Endothelial cell of umbilical vein (primary cell): ENCODE measurements at regions not wholly inside any gene's neighbourhood (a gene's known extent, or its start where the extent isn't known, plus 50 kb on each side); places are given as distances from the start of the nearest gene placed in this dataset.

Source experiments
- BruUV-seq: library from RNA; stranded (reverse); fragments of 400-500 nt; replicated peaks from 2 replicates; lab custom pipeline; 2021; lab: Mats Ljungman, UMichigan
- CTCF ChIA-PET: fragments of 300-600, 350-600 bp; sonication (Branson Sonifier 250); formaldehyde crosslinking; loops from one replicate; lab custom pipeline; 2021; ENCODE audit warnings: antibody characterized with exemption, inconsistent platforms; lab: Charles Lee
- POLR2A ChIA-PET: fragments of 300-600, 350-600 bp; sonication (Branson Sonifier 250); formaldehyde crosslinking; loops from one replicate; lab custom pipeline; 2021; ENCODE audit warnings: antibody characterized with exemption, inconsistent platforms; lab: Charles Lee
- DNase-seq: peaks from one replicate; pipeline ENCODE4 v3.0.0-alpha.2; 2011; ENCODE audit warnings: low read depth, low spot score
- FAIRE-seq: peaks from 2 replicates; lab custom pipeline; 2011; peaks lifted over from hg19 to GRCh38; lab: Jason Lieb, UNC
- H2AFZ ChIP-seq: 2 replicates; pipeline ENCODE4 v1.6.0; 2012; ENCODE audit warnings: low read depth, low read length, control low read depth, inconsistent platforms
- H3K27ac ChIP-seq: 2 replicates; pipeline ENCODE4 v1.5.1; 2011; ENCODE audit warnings: low read depth, mild to moderate bottlenecking, control low read depth, low read length, moderate library complexity; ENCODE audit not compliant: insufficient read depth
- H3K27me3 ChIP-seq, 2 experiments: 2 replicates each; pipeline versions ENCODE4 v1.6.0 to v1.6.1; 2011; ENCODE audit warnings: low read length in 2 of 2, mixed read lengths in 1 of 2; ENCODE audit not compliant: control insufficient read depth in 2 of 2, insufficient read depth in 2 of 2
- H3K36me3 ChIP-seq, 2 experiments: 2 replicates in 1 of 2; 3 replicates in 1 of 2; pipeline ENCODE4 v1.5.1; 2011; ENCODE audit warnings: low read length in 2 of 2, mild to moderate bottlenecking in 1 of 2, moderate library complexity in 1 of 2; ENCODE audit not compliant: control insufficient read depth in 2 of 2, insufficient read depth in 2 of 2; ENCODE audit errors: extremely low read depth in 1 of 2
- H3K4me1 ChIP-seq: 3 replicates; pipeline ENCODE4 v1.5.1; 2011; ENCODE audit warnings: mild to moderate bottlenecking, low read length; ENCODE audit not compliant: control insufficient read depth, insufficient read depth; ENCODE audit errors: extremely low read depth
- H3K4me2 ChIP-seq: 2 replicates; pipeline ENCODE4 v1.6.1; 2011; ENCODE audit warnings: low read length, control low read depth, mixed read lengths; ENCODE audit not compliant: insufficient read depth
- H3K4me3 ChIP-seq, 3 experiments: fragments of 200-600 bp in 1 of 3; sonication (generic), shearing (Covaris generic) in 1 of 3; replicated peaks in 1 of 3; 2 replicates each; pipeline ENCODE4 v1.5.1; 2011 to 2016; ENCODE audit warnings: control low read depth in 3 of 3, low read length in 3 of 3, mild to moderate bottlenecking in 2 of 3, inconsistent platforms in 1 of 3, low read depth in 1 of 3, moderate library complexity in 1 of 3; ENCODE audit not compliant: insufficient read depth in 1 of 3
- H3K79me2 ChIP-seq: 2 replicates; pipeline ENCODE4 v1.6.0; 2012; ENCODE audit warnings: low read length, inconsistent platforms; ENCODE audit not compliant: control insufficient read depth, insufficient read depth
- H3K9ac ChIP-seq: replicated peaks from 2 replicates; pipeline ENCODE3; 2011; ENCODE audit warnings: low read length, control low read depth; ENCODE audit not compliant: insufficient read depth; ENCODE audit errors: extremely low read depth
- H3K9me1 ChIP-seq: replicated peaks from 3 replicates; pipeline ENCODE4 v1.6.0; 2011; ENCODE audit warnings: mild to moderate bottlenecking, low read length; ENCODE audit not compliant: control insufficient read depth, insufficient read depth; ENCODE audit errors: extremely low read depth
- H3K9me3 ChIP-seq: replicated peaks from 2 replicates; pipeline ENCODE4 v1.5.1; 2012; ENCODE audit warnings: low read length, inconsistent platforms; ENCODE audit not compliant: control insufficient read depth, insufficient read depth
- H4K20me1 ChIP-seq: replicated peaks from 2 replicates; pipeline ENCODE3; 2011; ENCODE audit warnings: mild to moderate bottlenecking, low read length; ENCODE audit not compliant: control insufficient read depth, insufficient read depth; ENCODE audit errors: extremely low read depth
- CTCF ChIP-seq, 2 donors: IDR thresholded peaks; 1 replicate in 1 of 2; 2 replicates in 1 of 2; pipeline ENCODE4 v1.5.1; 2011; ENCODE audit warnings: low read length in 2 of 2, mild to moderate bottlenecking in 2 of 2, moderate library complexity in 2 of 2, control low read depth in 1 of 2, inconsistent platforms in 1 of 2, low read depth in 1 of 2; ENCODE audit not compliant: insufficient read depth in 1 of 2; ENCODE audit errors: extremely low read depth in 1 of 2
- EZH2 ChIP-seq: IDR thresholded peaks from 2 replicates; pipeline ENCODE4 v1.6.1; 2012; ENCODE audit warnings: borderline replicate concordance, low read depth, mild to moderate bottlenecking, moderate library complexity, low read length, inconsistent platforms; ENCODE audit not compliant: severe bottlenecking
- FOS ChIP-seq: IDR thresholded peaks from 2 replicates; pipeline ENCODE4 v1.6.1; 2011; ENCODE audit warnings: mild to moderate bottlenecking, low read length, moderate library complexity, borderline replicate concordance; ENCODE audit not compliant: insufficient read depth
- GATA2 ChIP-seq: IDR thresholded peaks from 2 replicates; pipeline ENCODE4 v1.7.0; 2011; ENCODE audit warnings: low read depth, mild to moderate bottlenecking, moderate library complexity, mixed read lengths, low read length; ENCODE audit not compliant: insufficient read length, insufficient read depth
- JUN ChIP-seq: IDR thresholded peaks from 2 replicates; pipeline ENCODE4 v1.6.1; 2011; ENCODE audit warnings: borderline replicate concordance, low read depth; ENCODE audit not compliant: insufficient read length, insufficient read depth
- MAX ChIP-seq: IDR thresholded peaks from 2 replicates; pipeline ENCODE4 v1.6.1; 2011; ENCODE audit not compliant: insufficient read depth, insufficient read length
- MYC ChIP-seq: IDR thresholded peaks from one replicate; pipeline ENCODE4 v1.6.1; 2011; ENCODE audit warnings: mild to moderate bottlenecking, low read depth, low read length
- POLR2A ChIP-seq: IDR thresholded peaks from 2 replicates; pipeline ENCODE4 v1.6.1; 2012; ENCODE audit warnings: low read depth, mild to moderate bottlenecking, control low read depth, low read length
- POLR2AphosphoS5 ChIP-seq: IDR thresholded peaks from 2 replicates; pipeline ENCODE4 v1.6.1; 2012; ENCODE audit warnings: low read depth, mild to moderate bottlenecking, control low read depth, low read length, moderate library complexity; ENCODE audit not compliant: insufficient read depth
- dilution Hi-C: fragments of 300-500 bp; cut with MboI; formaldehyde crosslinking; loops from one replicate; pipeline ENCODE4 v1.15.0; 2019; ENCODE audit warnings: low sequenced_read_pairs; ENCODE audit not compliant: extremely low pct_ligation_motif_present
- intact Hi-C: fragments of 100-400 bp; cut with micrococcal nuclease; formaldehyde crosslinking; loops from one replicate; pipeline ENCODE4 v1.10.0; 2022

DNA sequence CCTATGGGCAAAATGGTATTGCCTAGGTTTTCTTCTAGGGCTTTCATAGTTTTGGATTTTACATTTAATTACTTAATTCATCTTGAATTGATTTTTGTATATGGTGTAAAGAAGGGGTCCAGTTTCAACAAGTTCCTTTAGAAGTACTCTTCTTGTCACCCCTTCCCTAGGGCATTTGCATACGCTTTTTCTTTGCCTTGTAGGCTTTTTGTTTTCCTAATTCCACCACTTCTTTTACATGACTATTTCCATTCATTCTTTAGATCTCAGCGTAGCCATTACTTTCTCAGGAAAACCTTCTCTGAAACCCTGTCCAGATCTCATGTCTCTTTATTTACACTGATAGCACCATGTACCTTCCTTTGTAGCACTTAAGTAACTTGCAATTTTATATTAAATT is 648.6 kb downstream of the XPNPEP1 start:
- H3K36me3 ChIP-seq, result no peaks in the 10 kb centered on the region
- H3K4me3 ChIP-seq, result no peak overlapping the region
- no peak for FAIRE-seq
- H3K27ac ChIP-seq, result no peak overlapping the region
- no peaks in the 10 kb centered on the region for H3K79me2 ChIP-seq
- no peak for TF ChIP-seq POLR2A
- no peak for TF ChIP-seq CTCF (IDR thresholded peaks at IDR 0.05; ENCODE audit: extremely low read depth in 1 of 2, insufficient read depth in 1 of 2, low read depth in 1 of 2, low read length in 2 of 2)
- no peak for TF ChIP-seq GATA2
- no peak for TF ChIP-seq POLR2AphosphoS5
- TF ChIP-seq EZH2, result no peak
- TF ChIP-seq MAX, result no peak
- no peak for TF ChIP-seq MYC
- TF ChIP-seq FOS, result no peak
- no peak for TF ChIP-seq JUN
- intact Hi-C loops (no loop called here), dilution Hi-C loops (no loop called here)
- H3K4me2 ChIP-seq, result no peak overlapping the region
- no peak overlapping the region for H2AFZ ChIP-seq
- CTCF ChIA-PET, result no interaction called here
- no peaks in the 10 kb centered on the region for H3K9me1 ChIP-seq
- no peak for DNase-seq
- BruUV-seq, result no TSS peak
- POLR2A ChIA-PET, result no interaction called here
- H3K9me3 ChIP-seq, result no peaks in the 10 kb centered on the region
- H3K27me3 ChIP-seq, result no peaks in the 10 kb centered on the region
- no peak overlapping the region for H3K9ac ChIP-seq
- no peaks in the 10 kb centered on the region for H4K20me1 ChIP-seq
- H3K4me1 ChIP-seq, result no peaks in the 10 kb centered on the region
